Common myeloid progenitor, CD34-positive (primary cell): ENCODE measurements at regions not wholly inside any gene's neighbourhood (a gene's known extent, or its start where the extent isn't known, plus 50 kb on each side); places are given as distances from the start of the nearest gene placed in this dataset.

Source experiments
- CTCF ChIA-PET: fragments of 350-600 bp; sonication (Branson Sonifier 250); formaldehyde crosslinking; loops from one replicate; lab custom pipeline; 2021; ENCODE audit warnings: antibody characterized with exemption; lab: Charles Lee
- POLR2A ChIA-PET: fragments of 350-600 bp; sonication (Branson Sonifier 250); formaldehyde crosslinking; loops from one replicate; lab custom pipeline; 2021; ENCODE audit warnings: antibody characterized with exemption; lab: Charles Lee
- DNase-seq, 3 donors: peaks; one replicate each; pipeline versions ENCODE4 v3.0.0 to v3.0.0-alpha.2; 2013
- H3K27ac ChIP-seq, 2 experiments: 1 replicate in 1 of 2; 2 replicates in 1 of 2; pipeline ENCODE4 v1.7.0; 2013; ENCODE audit warnings: inconsistent platforms in 2 of 2, low read length in 2 of 2, mild to moderate bottlenecking in 2 of 2, low read depth in 1 of 2, moderate library complexity in 1 of 2; ENCODE audit not compliant: severe bottlenecking in 2 of 2, insufficient read depth in 1 of 2, poor library complexity in 1 of 2
- H3K27me3 ChIP-seq, 5 experiments: replicated peaks in 2 of 5; 1 replicate in 3 of 5; 2 replicates in 2 of 5; pipeline versions ENCODE4 v1.6.1 to v1.7.0; 2013; ENCODE audit warnings: low read length in 4 of 5, mild to moderate bottlenecking in 2 of 5, moderate library complexity in 2 of 5, inconsistent platforms in 1 of 5; ENCODE audit not compliant: insufficient read depth in 5 of 5, control insufficient read depth in 4 of 5
- H3K36me3 ChIP-seq, 4 experiments: 1 replicate in 2 of 4; 2 replicates in 2 of 4; pipeline versions ENCODE4 v1.6.1 to v1.7.0; 2013; ENCODE audit warnings: low read length in 3 of 4, control low read depth in 1 of 4, mild to moderate bottlenecking in 1 of 4; ENCODE audit not compliant: control insufficient read depth in 4 of 4, insufficient read depth in 4 of 4
- H3K4me1 ChIP-seq, 4 experiments: 1 replicate in 3 of 4; 2 replicates in 1 of 4; pipeline versions ENCODE4 v1.6.1 to v1.7.1; 2013; ENCODE audit warnings: low read length in 3 of 4, mild to moderate bottlenecking in 3 of 4, control low read depth in 1 of 4, inconsistent platforms in 1 of 4, moderate library complexity in 1 of 4; ENCODE audit not compliant: control insufficient read depth in 4 of 4, insufficient read depth in 4 of 4; ENCODE audit errors: control extremely low read depth in 1 of 4
- H3K4me3 ChIP-seq, 7 experiments: 1 replicate in 4 of 7; 2 replicates in 3 of 7; pipeline versions ENCODE4 v1.5.1 to v1.7.0; 2013; ENCODE audit warnings: mild to moderate bottlenecking in 7 of 7, low read length in 6 of 7, moderate library complexity in 6 of 7, inconsistent platforms in 2 of 7, low read depth in 2 of 7, control low read depth in 1 of 7; ENCODE audit not compliant: insufficient read depth in 4 of 7, control insufficient read depth in 1 of 7; ENCODE audit errors: extremely low read depth in 1 of 7
- H3K9me3 ChIP-seq, 5 experiments: 1 replicate in 4 of 5; 2 replicates in 1 of 5; pipeline versions ENCODE4 v1.6.1 to v1.7.1; 2013; ENCODE audit warnings: low read length in 4 of 5, mild to moderate bottlenecking in 2 of 5, inconsistent platforms in 1 of 5, low read depth in 1 of 5, moderate library complexity in 1 of 5; ENCODE audit not compliant: control insufficient read depth in 4 of 5, insufficient read depth in 2 of 5; ENCODE audit errors: control extremely low read depth in 1 of 5
- WGBS: methylation state at CpG from one replicate; pipeline ENCODE4 v1.1.5; 2013; ENCODE audit not compliant: insufficient coverage; 5-methylcytosine and 5-hydroxymethylcytosine counted together

DNA sequence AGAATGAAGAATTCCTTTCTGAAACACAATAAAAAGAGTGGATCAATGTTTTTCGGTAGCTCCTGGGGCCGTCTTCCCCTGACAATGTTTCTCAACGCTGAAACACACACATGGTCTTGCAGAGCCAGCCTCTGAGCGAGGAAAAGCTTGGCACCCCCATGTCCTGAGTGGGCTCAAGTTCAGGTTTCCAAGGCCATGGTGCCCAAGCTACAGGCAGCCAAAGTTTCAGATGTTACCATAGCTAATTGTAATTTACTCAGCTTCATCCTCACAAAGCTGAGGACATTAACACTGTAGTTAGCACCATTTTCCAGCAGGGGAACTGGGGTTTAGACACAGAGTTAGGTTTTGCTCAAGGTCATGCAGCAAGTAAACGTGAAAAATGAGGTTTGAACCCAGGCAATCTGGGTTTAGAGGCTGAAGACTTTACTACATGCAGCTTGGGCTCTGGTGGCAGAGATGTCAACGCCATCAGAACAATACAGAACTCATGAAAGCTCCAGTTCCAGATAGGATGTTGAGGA, 199.1 kb downstream of the TJP1 start:
- WGBS, result 96% methylated on average over 6 of the region's 6 CpGs
- H3K9me3 ChIP-seq, result no peaks in the 10 kb centered on the region
- no peaks in the 10 kb centered on the region for H3K36me3 ChIP-seq
- no peak for DNase-seq
- H3K27me3 ChIP-seq, result peaks cover 0 to 3% (median 0%) of the 10 kb centered on the region in 5 experiments
- POLR2A ChIA-PET, result no interaction called here
- no peak overlapping the region for H3K4me3 ChIP-seq
- H3K27ac ChIP-seq, result no peak overlapping the region
- no peaks in the 10 kb centered on the region for H3K4me1 ChIP-seq
- CTCF ChIA-PET, result no interaction called here

DNA sequence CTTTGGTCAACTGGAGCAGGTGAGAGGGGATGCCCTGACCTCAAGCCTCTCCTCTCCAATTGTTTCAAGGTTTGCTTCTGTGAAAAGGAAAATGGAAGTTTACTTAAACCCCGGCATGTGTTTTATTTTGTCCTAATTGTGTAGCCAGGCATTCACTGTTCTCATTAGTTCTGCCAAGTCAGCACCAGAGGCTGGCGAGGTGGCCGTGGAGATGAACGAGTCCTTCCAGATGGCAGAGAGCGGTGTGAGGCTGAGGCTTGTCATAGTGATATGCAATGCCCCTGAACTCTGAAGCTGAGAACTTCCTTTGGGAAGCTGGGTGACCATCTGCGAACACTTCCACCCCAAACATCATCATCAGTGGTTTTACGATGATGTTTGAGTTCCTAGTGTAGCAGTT, 199.6 kb downstream of the TJP1 start:
- ChIA-PET POLR2A (no interaction called here), CTCF (no interaction called here)
- H3K4me1 ChIP-seq, result no peaks in the 10 kb centered on the region

GRCh38 chr15:29621616-29622015, 200.7 kb downstream of the TJP1 start:
- no peak overlapping the region for H3K27ac ChIP-seq
- no CpG with 5 or more reads among the region's 5 CpGs for WGBS
- ChIA-PET CTCF (no interaction called here), POLR2A (no interaction called here)
- peaks cover 0 to 3% (median 0%) of the 10 kb centered on the region in 5 experiments for H3K27me3 ChIP-seq
- H3K4me3 ChIP-seq, result no peak overlapping the region
- no peaks in the 10 kb centered on the region for H3K36me3 ChIP-seq
- peaks cover 0 to 3% (median 0%) of the 10 kb centered on the region in 5 experiments for H3K9me3 ChIP-seq
- no peaks in the 10 kb centered on the region for H3K4me1 ChIP-seq
- DNase-seq, result no peak

More for the DNA sequence above, 199.6 kb downstream of the TJP1 start:
- peaks cover 0 to 1% (median 0%) of the 10 kb centered on the region in 5 experiments for H3K9me3 ChIP-seq
- H3K27me3 ChIP-seq, result peaks cover 0 to 3% (median 0%) of the 10 kb centered on the region in 5 experiments
- H3K36me3 ChIP-seq, result no peaks in the 10 kb centered on the region
- DNase-seq, result no peak
- WGBS, result 88% methylated on average over 4 of the region's 7 CpGs
- H3K27ac ChIP-seq, result no peak overlapping the region
- no peak overlapping the region for H3K4me3 ChIP-seq

GRCh38 chr15:29618586-29618985, 203.7 kb downstream of the TJP1 start:
- peaks cover 0 to 3% (median 0%) of the 10 kb centered on the region in 5 experiments for H3K9me3 ChIP-seq
- 95% methylated on average over 2 of the region's 2 CpGs for WGBS
- H3K36me3 ChIP-seq, result no peaks in the 10 kb centered on the region
- no peak overlapping the region for H3K4me3 ChIP-seq
- H3K4me1 ChIP-seq, result no peaks in the 10 kb centered on the region
- POLR2A ChIA-PET, result no interaction called here
- H3K27me3 ChIP-seq, result peaks cover 0 to 3% (median 0%) of the 10 kb centered on the region in 5 experiments
- CTCF ChIA-PET, result no interaction called here
- no peak for DNase-seq
- no peak overlapping the region for H3K27ac ChIP-seq

DNA sequence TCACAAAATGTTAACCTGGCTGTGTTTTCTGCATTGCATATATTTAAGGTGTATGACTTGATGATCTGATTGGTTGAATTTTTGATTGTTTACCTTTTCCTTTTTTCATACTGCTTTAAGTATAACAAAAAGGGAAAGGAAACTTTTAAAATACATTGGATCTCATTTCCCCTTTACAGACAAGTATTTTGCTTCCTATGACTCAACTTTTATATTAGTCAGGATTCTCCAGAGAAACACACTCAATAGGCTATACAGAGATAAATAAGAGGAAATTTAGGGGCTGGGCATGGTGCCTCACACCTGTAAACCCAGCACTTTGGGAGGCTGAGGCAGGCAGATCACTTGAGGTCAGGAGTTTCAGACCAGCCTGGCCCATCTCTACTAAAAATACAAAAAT, 205.8 kb downstream of the TJP1 start:
- Histone ChIP-seq H3K4me1 (no peaks in the 10 kb centered on the region), H3K36me3 (no peaks in the 10 kb centered on the region), H3K4me3 (no peak overlapping the region), H3K27ac (no peak overlapping the region), H3K9me3 (peaks cover 0 to 3% (median 0%) of the 10 kb centered on the region in 5 experiments), H3K27me3 (peaks cover 0 to 17% (median 3%) of the 10 kb centered on the region in 5 experiments)
- CTCF ChIA-PET, result no interaction called here
- DNase-seq, result no peak
- POLR2A ChIA-PET, result no interaction called here

DNA sequence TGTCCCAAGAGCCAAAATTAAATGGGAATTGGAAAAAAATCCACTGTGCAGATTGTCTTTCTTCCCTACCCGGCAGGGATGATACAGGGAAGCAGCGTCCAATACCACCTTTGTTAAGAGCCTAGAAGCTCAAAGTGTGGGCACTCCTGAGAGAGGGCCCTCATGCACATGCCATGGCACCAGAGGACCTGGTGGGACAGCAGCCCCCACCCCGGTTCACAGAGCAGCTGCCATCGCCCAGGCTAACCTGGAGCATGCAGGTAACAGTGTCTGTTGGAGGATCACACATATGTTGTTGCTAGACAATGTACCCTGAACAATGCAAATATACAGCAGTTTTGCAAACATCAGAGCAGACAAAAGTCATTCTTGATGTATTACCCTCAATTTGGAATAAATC, 206.5 kb downstream of the TJP1 start:
- no peaks in the 10 kb centered on the region for H3K4me1 ChIP-seq
- ChIA-PET CTCF (no interaction called here), POLR2A (no interaction called here)
- peaks cover 0 to 21% (median 3%) of the 10 kb centered on the region in 5 experiments for H3K27me3 ChIP-seq
- no peak overlapping the region for H3K4me3 ChIP-seq
- no peak overlapping the region for H3K27ac ChIP-seq
- WGBS, result 95% methylated on average over 2 of the region's 4 CpGs
- DNase-seq, result no peak
- H3K36me3 ChIP-seq, result no peaks in the 10 kb centered on the region
- H3K9me3 ChIP-seq, result peaks cover 0 to 3% (median 0%) of the 10 kb centered on the region in 5 experiments

- H3K9me3 ChIP-seq, result peaks cover 0 to 3% (median 0%) of the 10 kb centered on the region in 5 experiments
- no peak for DNase-seq
- H3K4me3 ChIP-seq, result no peak overlapping the region
- peaks cover 0 to 21% (median 3%) of the 10 kb centered on the region in 5 experiments for H3K27me3 ChIP-seq
- no peaks in the 10 kb centered on the region for H3K4me1 ChIP-seq
- ChIA-PET CTCF (no interaction called here), POLR2A (no interaction called here)
- H3K27ac ChIP-seq, result no peak overlapping the region
- 90% methylated on average over 11 of the region's 16 CpGs for WGBS
- no peaks in the 10 kb centered on the region for H3K36me3 ChIP-seq
These were observed 208.3 kb downstream of the TJP1 start for GRCh38 chr15:29613951-29614382.
